Natural killer cell (primary cell): ENCODE measurements at regions not wholly inside any gene's neighbourhood (a gene's known extent, or its start where the extent isn't known, plus 50 kb on each side); places are given as distances from the start of the nearest gene placed in this dataset.

Experiments
- ATAC-seq, 3 donors: fragments of 150-1000 bp in 2 of 3; fragments of 200-7000 bp in 1 of 3; cut with Tn5 transposase; 1 replicate in 1 of 3; 2 replicates in 2 of 3; pipeline ENCODE4 v1.10.0; 2021; ENCODE audit warnings: mild to moderate bottlenecking in 2 of 3, moderate library complexity in 2 of 3
- DNase-seq, 2 donors: peaks; one replicate each; pipeline versions ENCODE4 v3.0.0 to v3.0.0-alpha.2; 2013 to 2021; ENCODE audit warnings: mixed read lengths in 1 of 2
- H3K27ac ChIP-seq: one replicate; pipeline ENCODE4 v1.5.1; 2013; ENCODE audit warnings: mild to moderate bottlenecking, low read length
- H3K27me3 ChIP-seq: one replicate; pipeline ENCODE4 v1.6.1; 2013; ENCODE audit warnings: low read length; ENCODE audit not compliant: control insufficient read depth, insufficient read depth
- H3K36me3 ChIP-seq: one replicate; pipeline ENCODE4 v1.6.1; 2013; ENCODE audit warnings: low read length; ENCODE audit not compliant: control insufficient read depth, insufficient read depth
- H3K4me1 ChIP-seq: one replicate; pipeline ENCODE4 v1.6.1; 2013; ENCODE audit warnings: low read length; ENCODE audit not compliant: control insufficient read depth, insufficient read depth
- H3K4me3 ChIP-seq: one replicate; pipeline ENCODE4 v1.5.1; 2013; ENCODE audit warnings: low read length
- H3K9me3 ChIP-seq: one replicate; pipeline ENCODE4 v1.6.1; 2013; ENCODE audit warnings: low read length; ENCODE audit not compliant: control insufficient read depth, insufficient read depth
- H3K27ac Mint-ChIP-seq, 2 donors: one replicate each; pipeline ENCODE4 v1.8.0; 2022; ENCODE audit warnings: mild to moderate bottlenecking in 2 of 2, mixed read lengths in 2 of 2, moderate library complexity in 1 of 2
- H3K27me3 Mint-ChIP-seq, 2 donors: one replicate each; pipeline ENCODE4 v1.8.0; 2022; ENCODE audit warnings: low read depth in 2 of 2, mixed read lengths in 2 of 2
- H3K36me3 Mint-ChIP-seq: one replicate; pipeline ENCODE4 v1.8.0; 2022; ENCODE audit warnings: mixed read lengths
- H3K4me1 Mint-ChIP-seq, 2 donors: one replicate each; pipeline ENCODE4 v1.8.0; 2022; ENCODE audit warnings: mixed read lengths in 2 of 2
- H3K4me3 Mint-ChIP-seq: one replicate; pipeline ENCODE4 v1.8.0; 2022; ENCODE audit warnings: mild to moderate bottlenecking, moderate library complexity, mixed read lengths
- H3K9me3 Mint-ChIP-seq, 2 donors: one replicate each; pipeline ENCODE4 v1.8.0; 2022; ENCODE audit warnings: mixed read lengths in 2 of 2
- WGBS: methylation state at CpG from one replicate; pipeline ENCODE4 v1.1.7; 2013; ENCODE audit warnings: missing lambda C conversion rate; ENCODE audit not compliant: insufficient coverage; 5-methylcytosine and 5-hydroxymethylcytosine counted together
- intact Hi-C: fragments of 100-400 bp; cut with micrococcal nuclease; formaldehyde crosslinking; loops from one replicate; pipeline ENCODE4 v1.14.2; 2022
- TF ChIP-seq, protein P1 (sequence below): fragments of 200-600 bp; IDR thresholded peaks from one replicate; pipeline ENCODE4 v1.8.0; 2022; ENCODE audit warnings: antibody characterized with exemption

DNA sequence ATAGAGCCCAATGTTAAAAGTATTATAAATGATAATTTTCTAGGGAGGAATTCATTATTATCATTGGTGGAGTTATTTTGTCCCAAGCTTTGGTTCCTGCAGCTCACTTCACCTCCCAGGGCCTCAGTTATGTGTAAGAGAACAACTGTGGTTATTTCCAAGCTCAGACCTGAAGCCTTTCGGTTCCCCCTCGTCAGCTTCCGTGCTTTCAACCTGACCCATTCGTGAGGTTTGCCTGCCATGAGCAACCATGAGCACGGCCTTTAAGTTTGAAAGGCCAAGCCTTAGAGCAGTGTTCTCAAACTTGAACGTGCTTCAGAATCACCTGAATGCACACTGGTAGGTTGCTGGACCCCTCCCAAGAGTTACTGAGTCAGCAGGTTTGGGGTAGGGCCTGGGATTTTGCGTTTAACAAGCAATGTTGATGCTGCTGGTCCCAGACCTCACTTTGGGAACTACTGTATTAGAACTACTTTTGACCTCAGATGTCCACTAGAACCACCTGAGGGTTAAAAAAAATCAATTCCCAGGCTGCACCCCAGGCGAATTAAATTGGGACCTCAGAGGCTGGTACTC is 133.0 kb upstream of the PRMT8 start:
- 83% methylated on average over 8 of the region's 8 CpGs for WGBS
- H3K27ac Mint-ChIP-seq: no peak overlapping the region
- Histone ChIP-seq H3K36me3 (no peaks in the 10 kb centered on the region), H3K4me3 (no peak overlapping the region), H3K9me3 (no peaks in the 10 kb centered on the region), H3K4me1 (no peaks in the 10 kb centered on the region), H3K27me3 (no peaks in the 10 kb centered on the region), H3K27ac (no peak overlapping the region)
- no peaks in the 10 kb centered on the region for H3K36me3 Mint-ChIP-seq
- DNase-seq (no peak), ATAC-seq (no peak)
- intact Hi-C loops: no loop called here
- H3K27me3 Mint-ChIP-seq: peaks cover 9 to 18% of the 10 kb centered on the region in 2 donors
- H3K9me3 Mint-ChIP-seq: no peaks in the 10 kb centered on the region
- TF ChIP-seq, protein P1, sequence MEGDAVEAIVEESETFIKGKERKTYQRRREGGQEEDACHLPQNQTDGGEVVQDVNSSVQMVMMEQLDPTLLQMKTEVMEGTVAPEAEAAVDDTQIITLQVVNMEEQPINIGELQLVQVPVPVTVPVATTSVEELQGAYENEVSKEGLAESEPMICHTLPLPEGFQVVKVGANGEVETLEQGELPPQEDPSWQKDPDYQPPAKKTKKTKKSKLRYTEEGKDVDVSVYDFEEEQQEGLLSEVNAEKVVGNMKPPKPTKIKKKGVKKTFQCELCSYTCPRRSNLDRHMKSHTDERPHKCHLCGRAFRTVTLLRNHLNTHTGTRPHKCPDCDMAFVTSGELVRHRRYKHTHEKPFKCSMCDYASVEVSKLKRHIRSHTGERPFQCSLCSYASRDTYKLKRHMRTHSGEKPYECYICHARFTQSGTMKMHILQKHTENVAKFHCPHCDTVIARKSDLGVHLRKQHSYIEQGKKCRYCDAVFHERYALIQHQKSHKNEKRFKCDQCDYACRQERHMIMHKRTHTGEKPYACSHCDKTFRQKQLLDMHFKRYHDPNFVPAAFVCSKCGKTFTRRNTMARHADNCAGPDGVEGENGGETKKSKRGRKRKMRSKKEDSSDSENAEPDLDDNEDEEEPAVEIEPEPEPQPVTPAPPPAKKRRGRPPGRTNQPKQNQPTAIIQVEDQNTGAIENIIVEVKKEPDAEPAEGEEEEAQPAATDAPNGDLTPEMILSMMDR: no peak
- H3K4me3 Mint-ChIP-seq: no peak overlapping the region
- no peaks in the 10 kb centered on the region for H3K4me1 Mint-ChIP-seq

DNA sequence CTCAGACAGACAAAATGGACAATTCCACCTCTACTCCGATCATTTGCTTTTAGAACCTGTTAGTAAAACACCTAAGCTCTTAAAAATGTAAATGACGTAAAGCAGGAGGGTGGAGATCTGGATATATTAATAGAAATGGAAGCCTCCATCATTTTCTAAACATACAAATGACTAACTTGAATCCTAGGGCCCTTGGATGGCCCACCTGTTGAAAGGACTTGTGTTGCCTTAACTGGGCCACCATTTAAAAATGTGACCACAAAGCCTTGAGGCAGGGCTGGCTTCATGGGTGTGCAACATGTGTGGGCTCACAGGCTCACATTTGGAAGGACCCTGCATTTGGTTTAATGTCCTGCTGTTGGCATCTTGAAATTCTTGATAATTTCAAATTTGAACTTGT is 131.5 kb upstream of the PRMT8 start:
- TF ChIP-seq, protein P1: no peak
- Histone ChIP-seq H3K9me3 (no peaks in the 10 kb centered on the region), H3K27ac (no peak overlapping the region), H3K4me1 (no peaks in the 10 kb centered on the region), H3K4me3 (no peak overlapping the region), H3K27me3 (peaks cover 3% of the 10 kb centered on the region), H3K36me3 (no peaks in the 10 kb centered on the region)
- H3K9me3 Mint-ChIP-seq: no peaks in the 10 kb centered on the region
- H3K27me3 Mint-ChIP-seq: peaks cover 16 to 23% of the 10 kb centered on the region in 2 donors
- ATAC-seq (no peak), DNase-seq (no peak)
- no peak overlapping the region for H3K4me3 Mint-ChIP-seq
- no peaks in the 10 kb centered on the region for H3K36me3 Mint-ChIP-seq
- intact Hi-C loops: no loop called here
- no peak overlapping the region for H3K27ac Mint-ChIP-seq
- no peaks in the 10 kb centered on the region for H3K4me1 Mint-ChIP-seq
- WGBS: no CpG with 5 or more reads among the region's 2 CpGs

DNA sequence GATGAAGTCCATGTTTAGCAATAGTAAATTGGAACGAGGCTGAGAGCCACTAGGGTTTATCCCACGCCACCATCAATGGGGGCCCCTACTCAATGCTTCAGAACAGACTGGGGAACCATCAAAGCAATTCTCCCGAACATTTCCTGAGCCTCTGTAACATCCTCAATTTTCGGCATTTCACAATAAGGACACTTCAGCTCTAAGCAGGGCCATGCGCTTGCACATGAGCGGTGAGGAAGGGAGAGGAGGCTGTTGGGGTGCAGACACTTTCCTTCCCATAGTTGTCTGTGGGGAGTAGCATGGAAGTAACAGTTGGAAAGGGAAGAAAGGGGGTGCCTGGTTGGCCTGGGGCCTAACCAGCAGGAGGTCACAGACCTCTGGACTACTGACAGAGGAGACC is 129.9 kb upstream of the PRMT8 start:
- H3K27me3 Mint-ChIP-seq: peaks cover 27 to 34% of the 10 kb centered on the region in 2 donors
- Histone ChIP-seq H3K9me3 (no peaks in the 10 kb centered on the region), H3K27me3 (peaks cover 8% of the 10 kb centered on the region), H3K4me1 (no peaks in the 10 kb centered on the region), H3K4me3 (no peak overlapping the region), H3K27ac (no peak overlapping the region), H3K36me3 (no peaks in the 10 kb centered on the region)
- H3K4me1 Mint-ChIP-seq: no peaks in the 10 kb centered on the region
- H3K36me3 Mint-ChIP-seq: no peaks in the 10 kb centered on the region
- 85% methylated on average over 6 of the region's 6 CpGs for WGBS
- intact Hi-C loops: no loop called here
- no peak overlapping the region for H3K4me3 Mint-ChIP-seq
- H3K9me3 Mint-ChIP-seq: no peaks in the 10 kb centered on the region
- TF ChIP-seq, protein P1: no peak
- H3K27ac Mint-ChIP-seq: no peak overlapping the region
- ATAC-seq (no peak), DNase-seq (no peak)

DNA sequence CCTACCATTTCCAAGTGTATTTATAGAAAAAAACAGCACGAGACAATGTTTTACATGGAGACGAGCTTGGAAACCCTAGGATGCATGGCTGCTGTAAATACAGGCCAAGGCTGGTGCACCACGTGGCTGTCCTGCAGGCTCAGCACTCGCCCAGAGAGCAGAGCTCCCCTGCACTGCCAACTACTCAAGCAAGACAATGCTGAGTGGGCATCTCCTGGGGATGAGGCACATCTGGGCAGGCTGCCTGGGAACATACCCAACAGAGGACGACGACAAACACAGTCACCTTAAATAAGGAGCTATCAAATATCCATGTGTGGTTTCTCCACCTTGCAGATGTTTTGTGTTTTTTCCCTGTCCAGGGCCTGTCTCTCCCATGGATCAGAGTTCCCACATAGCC is 128.3 kb upstream of the PRMT8 start:
- TF ChIP-seq, protein P1: no peak
- Histone ChIP-seq H3K9me3 (no peaks in the 10 kb centered on the region), H3K4me3 (no peak overlapping the region), H3K27me3 (peaks cover 14% of the 10 kb centered on the region), H3K4me1 (no peaks in the 10 kb centered on the region), H3K36me3 (no peaks in the 10 kb centered on the region), H3K27ac (no peak overlapping the region)
- no peak for ATAC-seq
- Mint-ChIP-seq H3K4me1 (no peaks in the 10 kb centered on the region), H3K27me3 (peaks cover 27 to 34% of the 10 kb centered on the region in 2 donors), H3K4me3 (no peak overlapping the region), H3K9me3 (no peaks in the 10 kb centered on the region), H3K36me3 (no peaks in the 10 kb centered on the region), H3K27ac (no peak overlapping the region)
- WGBS: 85% methylated on average over 6 of the region's 6 CpGs
- DNase-seq: no peak
- intact Hi-C loops: no loop called here
